ENCODE measurements at regions not wholly inside any gene's neighbourhood (a gene's known extent, or its start where the extent isn't known, plus 50 kb on each side); places are given as distances from the start of the nearest gene placed in this dataset.

- DNase-seq = peak; percentile 49
Measured at GRCh38 chr2:144596073-144596871, 76.4 kb upstream of the ZEB2 start.

- no peak for DNase-seq
Measured at GRCh38 chr2:144595686-144596072, 75.8 kb upstream of the ZEB2 start.

GRCh38 chr2:144595279-144595678, 75.4 kb upstream of the ZEB2 start:
- DNase-seq = no peak

GRCh38 chr2:144593803-144594202, 73.9 kb upstream of the ZEB2 start:
- DNase-seq = no peak

- no peak for DNase-seq
Measured at GRCh38 chr2:144592500-144593256, 72.8 kb upstream of the ZEB2 start.

GRCh38 chr2:144587306-144587705, 67.4 kb upstream of the ZEB2 start:
- no peak for DNase-seq

GRCh38 chr2:144586476-144586875, 66.6 kb upstream of the ZEB2 start:
- DNase-seq = no peak

GRCh38 chr2:144583741-144584453, 64.0 kb upstream of the ZEB2 start:
- peak; percentile 82 for DNase-seq

GRCh38 chr2:144583381-144583729, 63.4 kb upstream of the ZEB2 start:
- DNase-seq = no peak

GRCh38 chr2:144582651-144583380, 62.9 kb upstream of the ZEB2 start:
- no peak for DNase-seq

- no peak for DNase-seq
Measured at GRCh38 chr2:144580521-144581161, 60.7 kb upstream of the ZEB2 start.

GRCh38 chr2:144579556-144579955, 59.6 kb upstream of the ZEB2 start:
- DNase-seq = no peak

GRCh38 chr2:144578099-144578498, 58.2 kb upstream of the ZEB2 start:
- DNase-seq = no peak

GRCh38 chr2:144572977-144573376, 53.1 kb upstream of the ZEB2 start:
- no peak for DNase-seq

- no peak for DNase-seq
Measured at GRCh38 chr2:144571770-144572169, 51.9 kb upstream of the ZEB2 start.

GRCh38 chr2:144570566-144570965, 50.6 kb upstream of the ZEB2 start:
- DNase-seq = no peak
